ENCODE measurements at regions not wholly inside any gene's neighbourhood (a gene's known extent, or its start where the extent isn't known, plus 50 kb on each side); places are given as distances from the start of the nearest gene placed in this dataset.

DNA sequence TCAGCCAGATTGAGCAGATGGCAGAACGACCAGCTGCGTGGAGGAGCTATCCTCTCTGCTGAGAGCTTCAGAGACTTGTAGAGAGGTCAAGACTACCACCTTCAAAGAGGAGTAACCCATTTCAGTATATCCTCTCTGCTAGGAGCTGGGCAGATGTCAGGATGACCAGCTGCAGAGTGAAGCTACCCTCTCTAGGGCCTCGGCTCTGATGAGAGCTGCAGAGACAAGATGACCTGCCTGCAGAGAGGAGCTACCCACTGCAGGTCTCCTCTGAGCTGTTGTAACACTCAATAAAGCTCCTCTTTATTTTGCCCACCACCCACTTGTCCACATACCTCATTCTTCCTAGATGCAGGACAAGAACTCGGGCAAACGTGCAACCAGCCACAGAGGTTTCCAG lies 1522.7 kb downstream of the OTOL1 start (continued):
- TF ChIP-seq NRL (CRISPR knock-in tag; IDR thresholded peaks at IDR 0.05; ENCODE audit: borderline replicate concordance), result no peak
- no peak for TF ChIP-seq ZNF616 (CRISPR knock-in tag; IDR thresholded peaks at IDR 0.05; ENCODE audit: low read depth)
- TF ChIP-seq ETV6 (CRISPR knock-in tag; conservative IDR thresholded peaks at IDR 0.05), result no peak

DNA sequence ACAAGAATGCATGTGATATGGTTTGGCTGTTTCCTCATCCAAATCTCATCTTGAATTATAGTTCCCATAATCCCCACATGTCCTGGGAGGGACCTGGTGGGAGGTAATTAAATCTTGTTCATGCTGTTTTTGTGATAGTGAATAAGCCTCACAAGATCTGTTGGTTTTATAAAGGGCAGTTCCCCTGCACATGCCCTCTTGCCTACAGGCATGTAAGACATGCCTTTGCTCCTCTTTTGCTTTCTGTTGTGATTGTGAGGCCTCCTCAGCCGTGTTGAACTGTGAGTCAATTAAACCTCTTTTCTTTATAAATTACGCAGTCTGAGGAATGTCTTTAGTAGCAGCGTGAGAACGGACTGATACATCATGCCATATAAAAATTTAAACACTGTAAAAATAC lies 1537.0 kb downstream of the OTOL1 start:
- no peaks in the 10 kb centered on the region for H3K9me3 ChIP-seq (ENCODE audit: low read length)
- H3K4me1 ChIP-seq (ENCODE audit: insufficient read depth, low read length), result no peaks in the 10 kb centered on the region
- H2AFZ ChIP-seq (ENCODE audit: low read length), result no peak overlapping the region
- intact Hi-C loops (cut with micrococcal nuclease; ENCODE audit: unreplicated experiment), result no loop called here
- no TSS peak for BruUV-seq (replicated peaks)
- in situ Hi-C loops (cut with HindIII; ENCODE audit: extremely low pct_ligation_motif_present, low pct_unique_long_range_greater_than_20kb), result loop anchor here (25.0 kb wide), 1 partner anchor 1171 kb away; no protein-coding TSS in a partner anchor
- H3K4me2 ChIP-seq (ENCODE audit: low read depth, low read length), result no peak overlapping the region
- no peak overlapping the region for H3K27ac ChIP-seq (ENCODE audit: extremely low read length, insufficient read depth, low read length)
- FAIRE-seq (no peak), DNase-seq (ENCODE audit: low spot score) (no peak), ATAC-seq (no peak)
- H3K9ac ChIP-seq (ENCODE audit: insufficient read depth, low read depth, low read length), result no peak overlapping the region
- POLR2A ChIA-PET, result no interaction called here
- no peak overlapping the region for H3K4me3 ChIP-seq (replicated peaks in 1 of 3; ENCODE audit: insufficient read depth in 1 of 3, low read depth in 2 of 3, low read length in 3 of 3)
- TF ChIP-seq, protein P1, sequence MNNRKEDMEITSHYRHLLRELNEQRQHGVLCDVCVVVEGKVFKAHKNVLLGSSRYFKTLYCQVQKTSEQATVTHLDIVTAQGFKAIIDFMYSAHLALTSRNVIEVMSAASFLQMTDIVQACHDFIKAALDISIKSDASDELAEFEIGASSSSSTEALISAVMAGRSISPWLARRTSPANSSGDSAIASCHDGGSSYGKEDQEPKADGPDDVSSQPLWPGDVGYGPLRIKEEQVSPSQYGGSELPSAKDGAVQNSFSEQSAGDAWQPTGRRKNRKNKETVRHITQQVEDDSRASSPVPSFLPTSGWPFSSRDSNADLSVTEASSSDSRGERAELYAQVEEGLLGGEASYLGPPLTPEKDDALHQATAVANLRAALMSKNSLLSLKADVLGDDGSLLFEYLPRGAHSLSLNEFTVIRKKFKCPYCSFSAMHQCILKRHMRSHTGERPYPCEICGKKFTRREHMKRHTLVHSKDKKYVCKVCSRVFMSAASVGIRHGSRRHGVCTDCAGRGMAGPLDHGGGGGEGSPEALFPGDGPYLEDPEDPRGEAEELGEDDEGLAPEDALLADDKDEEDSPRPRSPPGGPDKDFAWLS (CRISPR knock-in tag; IDR thresholded peaks at IDR 0.05; ENCODE audit: borderline replicate concordance), result no peak
- no peak for TF ChIP-seq NFE2L2 (IDR thresholded peaks at IDR 0.05; ENCODE audit: low read length)
- no peaks in the 10 kb centered on the region for H3K36me3 ChIP-seq (replicated peaks in 1 of 2; ENCODE audit: control insufficient read depth in 1 of 2, insufficient read depth in 2 of 2, low read length in 2 of 2)
- CTCF ChIA-PET (ENCODE audit: low intra/inter-chr PET ratio, low total read pairs), result no interaction called here
- 12% methylated on average over 4 of the region's 4 CpGs for WGBS (ENCODE audit: low lambda C conversion rate)
- H3K27me3 ChIP-seq (ENCODE audit: control insufficient read depth in 1 of 2, insufficient read depth in 2 of 2, low read length in 2 of 2), result no peaks in the 10 kb centered on the region; a peak in 1 of 5 replicates
- H3K79me2 ChIP-seq (ENCODE audit: insufficient read depth, low read length), result no peaks in the 10 kb centered on the region
- no peaks in the 10 kb centered on the region for H4K20me1 ChIP-seq (ENCODE audit: insufficient read depth, low read length)

DNA sequence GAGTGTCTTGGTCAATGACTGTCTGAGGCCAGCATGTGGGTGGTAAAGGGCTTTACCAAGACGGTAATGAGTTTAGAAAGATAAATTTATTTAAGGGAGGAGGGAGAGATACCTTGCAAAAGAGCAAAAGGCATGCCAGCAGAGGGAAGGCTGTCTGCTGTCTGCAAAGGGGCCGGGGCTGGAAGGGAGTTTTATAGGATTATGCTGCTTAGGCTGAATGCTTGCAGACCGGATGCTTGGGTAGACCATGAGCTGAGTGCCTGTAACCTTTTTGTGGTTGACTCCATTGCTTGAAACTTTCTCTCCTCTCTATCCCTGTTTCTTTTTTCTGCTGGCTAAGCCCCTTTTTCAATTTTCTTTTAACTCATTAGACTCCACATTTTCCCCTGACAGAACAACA lies 1543.0 kb downstream of the OTOL1 start:
- in situ Hi-C loops (cut with HindIII; ENCODE audit: extremely low pct_ligation_motif_present, low pct_unique_long_range_greater_than_20kb), result loop anchor here (25.0 kb wide), 1 partner anchor 1177 kb away; no protein-coding TSS in a partner anchor
- Histone ChIP-seq H3K4me1 (ENCODE audit: insufficient read depth, low read length) (no peaks in the 10 kb centered on the region), H3K4me3 (replicated peaks in 1 of 3; ENCODE audit: insufficient read depth in 1 of 3, low read depth in 2 of 3, low read length in 3 of 3) (no peak overlapping the region), H3K9ac (ENCODE audit: insufficient read depth, low read depth, low read length) (no peak overlapping the region), H4K20me1 (ENCODE audit: insufficient read depth, low read length) (no peaks in the 10 kb centered on the region), H3K27ac (ENCODE audit: extremely low read length, insufficient read depth, low read length) (no peak overlapping the region), H3K9me3 (ENCODE audit: low read length) (no peaks in the 10 kb centered on the region), H3K4me2 (ENCODE audit: low read depth, low read length) (no peak overlapping the region), H3K36me3 (replicated peaks in 1 of 2; ENCODE audit: control insufficient read depth in 1 of 2, insufficient read depth in 2 of 2, low read length in 2 of 2) (no peaks in the 10 kb centered on the region), H3K27me3 (ENCODE audit: control insufficient read depth in 1 of 2, insufficient read depth in 2 of 2, low read length in 2 of 2) (no peaks in the 10 kb centered on the region; a peak in 1 of 5 replicates), H3K79me2 (ENCODE audit: insufficient read depth, low read length) (no peaks in the 10 kb centered on the region), H2AFZ (ENCODE audit: low read length) (no peak overlapping the region)
- BruUV-seq (replicated peaks), result no TSS peak
- DNase-seq (ENCODE audit: low spot score), result no peak
- POLR2A ChIA-PET, result no interaction called here
- no peak for ATAC-seq
- intact Hi-C loops (cut with micrococcal nuclease; ENCODE audit: unreplicated experiment), result loop anchor here (10.0 kb wide), 1 partner anchor 1125 kb away; no protein-coding TSS in a partner anchor
- 18% methylated on average over 3 of the region's 3 CpGs for WGBS (ENCODE audit: low lambda C conversion rate)
- FAIRE-seq, result no peak
- CTCF ChIA-PET (ENCODE audit: low intra/inter-chr PET ratio, low total read pairs), result no interaction called here
- TF ChIP-seq ZNF670 (CRISPR knock-in tag; IDR thresholded peaks at IDR 0.05; ENCODE audit: borderline replicate concordance) (no peak), NR2F2 (IDR thresholded peaks at IDR 0.05; ENCODE audit: borderline replicate concordance, low read depth) (no peak), NFKB2 (CRISPR knock-in tag; IDR thresholded peaks at IDR 0.05; ENCODE audit: borderline replicate concordance) (no peak), JUND (CRISPR knock-in tag; IDR thresholded peaks at IDR 0.05) (no peak), ZFP36L1 (CRISPR knock-in tag; IDR thresholded peaks at IDR 0.05) (no peak), NFIB (CRISPR knock-in tag; IDR thresholded peaks at IDR 0.05; ENCODE audit: borderline replicate concordance) (no peak), RNF2 (conservative IDR thresholded peaks at IDR 0.05; ENCODE audit: low read depth) (no peak), ZNF720 (CRISPR knock-in tag; IDR thresholded peaks at IDR 0.05) (no peak)
- TF ChIP-seq, protein P2, sequence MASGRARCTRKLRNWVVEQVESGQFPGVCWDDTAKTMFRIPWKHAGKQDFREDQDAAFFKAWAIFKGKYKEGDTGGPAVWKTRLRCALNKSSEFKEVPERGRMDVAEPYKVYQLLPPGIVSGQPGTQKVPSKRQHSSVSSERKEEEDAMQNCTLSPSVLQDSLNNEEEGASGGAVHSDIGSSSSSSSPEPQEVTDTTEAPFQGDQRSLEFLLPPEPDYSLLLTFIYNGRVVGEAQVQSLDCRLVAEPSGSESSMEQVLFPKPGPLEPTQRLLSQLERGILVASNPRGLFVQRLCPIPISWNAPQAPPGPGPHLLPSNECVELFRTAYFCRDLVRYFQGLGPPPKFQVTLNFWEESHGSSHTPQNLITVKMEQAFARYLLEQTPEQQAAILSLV (CRISPR knock-in tag; IDR thresholded peaks at IDR 0.05; ENCODE audit: borderline replicate concordance), result no peak
- TF ChIP-seq, protein P3, sequence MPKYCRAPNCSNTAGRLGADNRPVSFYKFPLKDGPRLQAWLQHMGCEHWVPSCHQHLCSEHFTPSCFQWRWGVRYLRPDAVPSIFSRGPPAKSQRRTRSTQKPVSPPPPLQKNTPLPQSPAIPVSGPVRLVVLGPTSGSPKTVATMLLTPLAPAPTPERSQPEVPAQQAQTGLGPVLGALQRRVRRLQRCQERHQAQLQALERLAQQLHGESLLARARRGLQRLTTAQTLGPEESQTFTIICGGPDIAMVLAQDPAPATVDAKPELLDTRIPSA (CRISPR knock-in tag; IDR thresholded peaks at IDR 0.05; ENCODE audit: borderline replicate concordance), result no peak

Data from HepG2 (cell line).